ENCODE measurements at regions not wholly inside any gene's neighbourhood (a gene's known extent, or its start where the extent isn't known, plus 50 kb on each side); places are given as distances from the start of the nearest gene placed in this dataset.

GRCh38 chr2:57111531-57111930 lies 927.7 kb downstream of the CCDC85A start:
- Histone ChIP-seq H3K23ac (ENCODE audit: insufficient read length) (no peak overlapping the region), H3K4me2 (ENCODE audit: insufficient read depth in 1 of 2, low read depth in 2 of 2, low read length in 2 of 2) (no peak overlapping the region), H3K9ac (replicated peaks in 1 of 4; ENCODE audit: extremely low read depth in 1 of 4, low read depth in 3 of 4, low read length in 3 of 4) (no peak overlapping the region), H2BK5ac (ENCODE audit: low read depth, low read length) (no peak overlapping the region), H2BK120ac (replicated peaks; ENCODE audit: low read depth, low read length) (no peak overlapping the region), H3K36me3 (ENCODE audit: control insufficient read depth in 2 of 4, insufficient read depth in 4 of 4, low read length in 3 of 4) (no peaks in the 10 kb centered on the region), H3K4me3 (ENCODE audit: extremely low read depth in 1 of 4, insufficient read depth in 2 of 4, low read depth in 3 of 4, low read length in 4 of 4) (no peak overlapping the region), H3K27ac (ENCODE audit: low read depth, low read length) (no peak overlapping the region), H3K4ac (replicated peaks; ENCODE audit: insufficient read length, low read depth, low read length) (no peak overlapping the region), H3K9me3 (ENCODE audit: insufficient read depth in 2 of 2, low read depth in 1 of 2, low read length in 1 of 2) (peaks cover 0 to 5% of the 10 kb centered on the region in 2 experiments; a peak in 1 of 4 replicates), H2BK15ac (ENCODE audit: low read length) (no peak overlapping the region), H3K56ac (replicated peaks; ENCODE audit: insufficient read length, low read depth, low read length) (no peak overlapping the region), H3K79me1 (ENCODE audit: low read depth, low read length) (no peaks in the 10 kb centered on the region), H3K27me3 (replicated peaks in 1 of 4; ENCODE audit: control insufficient read depth in 3 of 4, extremely low read depth in 1 of 4, insufficient read depth in 3 of 4, low read length in 3 of 4) (no peaks in the 10 kb centered on the region), H3K18ac (ENCODE audit: extremely low read depth, low read length) (no peak overlapping the region), H2BK20ac (ENCODE audit: low read length) (no peak overlapping the region), H3K79me2 (ENCODE audit: control insufficient read depth in 1 of 2, insufficient read depth in 2 of 2, low read length in 2 of 2) (no peaks in the 10 kb centered on the region), H3K14ac (ENCODE audit: insufficient read length) (no peak overlapping the region), H2BK12ac (ENCODE audit: low read depth, low read length) (no peak overlapping the region), H2AK5ac (ENCODE audit: low read depth, low read length) (no peak overlapping the region), H4K20me1 (replicated peaks in 1 of 2; ENCODE audit: control insufficient read depth in 1 of 2, insufficient read depth in 2 of 2, low read length in 2 of 2) (no peaks in the 10 kb centered on the region), H4K91ac (replicated peaks; ENCODE audit: insufficient read length, low read length) (no peak overlapping the region), H2AFZ (ENCODE audit: low read length) (no peak overlapping the region), H4K8ac (ENCODE audit: extremely low read depth, insufficient read depth, low read length) (no peak overlapping the region), H4K5ac (ENCODE audit: insufficient read length, low read depth, low read length) (no peak overlapping the region), H3K23me2 (ENCODE audit: low read depth, low read length) (no peaks in the 10 kb centered on the region), H3K4me1 (replicated peaks in 1 of 4; ENCODE audit: control insufficient read depth in 3 of 4, insufficient read depth in 4 of 4, low read length in 3 of 4) (no peaks in the 10 kb centered on the region)
- no peak for DNase-seq (ENCODE audit: low read depth in 1 of 2, low spot score in 2 of 2)
- POLR2A ChIA-PET (ENCODE audit: partially characterized antibody), result no interaction called here
- 97% methylated on average over 2 of the region's 2 CpGs; no CpG with 5 or more reads in 1 of the 2 experiments for WGBS, 2 experiments (ENCODE audit: extremely low coverage in 1 of 2, insufficient coverage in 1 of 2, insufficient read length in 1 of 2, insufficient replicate concordance in 2 of 2, low coverage in 1 of 2, low lambda C conversion rate in 2 of 2, missing lambda C conversion rate in 1 of 2)
- TF ChIP-seq SUZ12 (IDR thresholded peaks at IDR 0.05; ENCODE audit: low read length), result no peak
- no peak for TF ChIP-seq ZNF274 (IDR thresholded peaks at IDR 0.05; ENCODE audit: borderline replicate concordance, extremely low read depth, low read length)
- TF ChIP-seq FOSL1 (IDR thresholded peaks at IDR 0.05; ENCODE audit: insufficient read depth, low read depth, low read length), result no peak
- peak; percentile 15; the same call in 1 of the 2 replicates for TF ChIP-seq MAFK (IDR thresholded peaks at IDR 0.05; ENCODE audit: low read depth, low read length)
- TF ChIP-seq HDAC6 (IDR thresholded peaks at IDR 0.05; ENCODE audit: low read depth, low read length), result no peak
- TF ChIP-seq TBP (IDR thresholded peaks at IDR 0.05; ENCODE audit: low read depth, low read length), result no peak
- CTCF ChIA-PET (ENCODE audit: partially characterized antibody), result no interaction called here
- no peak for FAIRE-seq

All from H1 (cell line).